ENCODE measurements at regions not wholly inside any gene's neighbourhood (a gene's known extent, or its start where the extent isn't known, plus 50 kb on each side); places are given as distances from the start of the nearest gene placed in this dataset.
"Not testable (repeated sequence)": the region's sequence is repeated elsewhere in the genome, so short reads cannot be mapped to it uniquely, and the experiment has no call there.

DNA sequence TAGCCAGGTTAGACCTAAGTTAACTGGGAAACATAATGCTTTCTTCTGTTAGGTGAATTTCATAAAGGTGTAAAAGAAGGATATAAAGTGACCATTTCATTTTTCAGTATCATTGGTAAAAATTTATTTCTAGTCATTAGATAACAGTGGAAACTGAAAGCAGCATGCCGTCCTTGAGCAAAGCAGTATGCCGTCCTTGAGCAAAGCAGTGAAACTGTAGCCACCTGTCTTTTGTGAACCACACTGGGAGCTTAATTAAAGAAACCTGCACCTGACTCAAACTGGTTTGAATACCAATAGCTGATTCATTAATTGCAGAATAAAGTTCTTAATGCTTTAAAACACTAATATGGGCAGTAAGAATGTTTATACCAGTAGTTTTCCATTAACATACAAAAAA, 281.5 kb upstream of the OR4C13 start:
- H3K27me3 Mint-ChIP-seq (ENCODE audit: low read depth); ATAC-seq; CTCF ChIA-PET; DNase-seq (ENCODE audit: low spot score); H3K27ac Mint-ChIP-seq; H3K4me1 Mint-ChIP-seq; H3K4me3 Mint-ChIP-seq: not testable (repeated sequence)
- peaks cover 71% of the 10 kb centered on the region for H3K36me3 Mint-ChIP-seq
- POLR2A ChIA-PET = interaction anchor here (0.6 kb wide), 1 partner anchor 378 kb away, joined by 3 read pairs; no protein-coding TSS in a partner anchor
- H3K9me3 Mint-ChIP-seq = peaks cover 83% of the 10 kb centered on the region

DNA sequence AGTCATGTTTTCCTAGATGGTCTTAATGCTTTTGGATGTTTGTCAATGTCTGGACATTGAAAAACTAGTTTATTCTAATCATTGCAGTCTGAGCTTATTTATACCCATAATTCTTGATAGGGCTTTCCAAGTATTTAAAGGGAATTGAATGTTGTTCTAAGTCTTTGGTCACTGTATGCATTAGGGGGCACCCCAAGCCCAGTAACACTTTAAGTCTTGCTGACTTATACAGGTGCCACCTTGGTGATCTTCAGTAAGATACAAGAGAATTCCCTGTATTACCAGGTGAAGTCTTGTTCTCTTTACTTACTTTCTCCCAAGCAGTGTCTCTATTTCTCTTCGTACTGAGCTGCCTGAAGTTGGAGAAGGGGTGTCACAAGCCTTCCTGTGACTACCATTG, 250.1 kb upstream of the OR4C13 start:
- H3K4me3 Mint-ChIP-seq; POLR2A ChIA-PET; CTCF ChIA-PET; H3K27me3 Mint-ChIP-seq (ENCODE audit: low read depth); H3K4me1 Mint-ChIP-seq; H3K27ac Mint-ChIP-seq; DNase-seq (ENCODE audit: low spot score); ATAC-seq: not testable (repeated sequence)
- Mint-ChIP-seq H3K36me3 (peaks cover 64% of the 10 kb centered on the region), H3K9me3 (peaks cover 77% of the 10 kb centered on the region)

DNA sequence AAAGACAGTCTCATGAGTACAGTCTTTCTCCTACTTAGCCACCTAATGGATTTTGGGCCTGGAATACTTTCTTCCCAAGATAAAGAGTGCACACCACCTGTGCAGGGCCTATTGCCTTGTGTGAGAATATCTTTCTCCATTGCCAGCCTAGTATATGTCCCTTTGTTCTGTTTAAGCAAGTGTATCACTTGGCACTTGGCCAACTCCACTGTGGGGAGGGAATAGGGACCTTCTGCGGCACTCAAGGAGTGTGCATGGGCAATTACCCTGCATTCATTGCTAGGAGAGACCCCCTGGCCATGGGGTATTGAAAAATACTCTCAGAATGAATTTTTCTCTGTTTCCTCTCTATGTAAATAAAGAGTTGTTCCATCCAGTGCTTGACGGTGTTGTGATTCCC, 201.7 kb upstream of the OR4C13 start:
- H3K4me1 Mint-ChIP-seq; H3K27me3 Mint-ChIP-seq (ENCODE audit: low read depth); DNase-seq (ENCODE audit: low spot score); CTCF ChIA-PET; ATAC-seq; POLR2A ChIA-PET; H3K27ac Mint-ChIP-seq; H3K4me3 Mint-ChIP-seq: not testable (repeated sequence)
- H3K9me3 Mint-ChIP-seq = peaks cover 73% of the 10 kb centered on the region
- H3K36me3 Mint-ChIP-seq = peaks cover 59% of the 10 kb centered on the region

DNA sequence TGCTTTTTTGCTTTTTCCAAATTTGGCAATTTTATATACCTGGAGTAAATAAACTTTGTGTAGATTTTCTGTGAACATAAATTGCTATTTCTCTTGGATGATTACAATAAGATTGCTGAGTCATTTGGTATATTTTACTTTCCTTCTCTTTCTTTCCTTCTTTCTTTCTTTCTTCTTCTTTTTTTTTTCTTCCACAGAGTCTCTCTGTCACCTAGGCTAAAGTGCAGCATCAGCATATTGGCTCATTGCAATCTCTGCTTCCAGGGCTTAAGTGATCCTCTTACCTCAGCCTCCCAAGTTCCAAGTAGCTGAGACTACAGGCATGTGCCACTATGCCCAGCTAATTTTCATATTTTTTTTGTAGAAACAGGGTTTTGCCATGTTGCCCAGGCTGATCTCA, 201.2 kb upstream of the OR4C13 start:
- peaks cover 59% of the 10 kb centered on the region for H3K36me3 Mint-ChIP-seq
- DNase-seq (ENCODE audit: low spot score); H3K27ac Mint-ChIP-seq; ATAC-seq; CTCF ChIA-PET; H3K4me1 Mint-ChIP-seq; POLR2A ChIA-PET; H3K27me3 Mint-ChIP-seq (ENCODE audit: low read depth); H3K4me3 Mint-ChIP-seq: not testable (repeated sequence)
- H3K9me3 Mint-ChIP-seq = peaks cover 73% of the 10 kb centered on the region

DNA sequence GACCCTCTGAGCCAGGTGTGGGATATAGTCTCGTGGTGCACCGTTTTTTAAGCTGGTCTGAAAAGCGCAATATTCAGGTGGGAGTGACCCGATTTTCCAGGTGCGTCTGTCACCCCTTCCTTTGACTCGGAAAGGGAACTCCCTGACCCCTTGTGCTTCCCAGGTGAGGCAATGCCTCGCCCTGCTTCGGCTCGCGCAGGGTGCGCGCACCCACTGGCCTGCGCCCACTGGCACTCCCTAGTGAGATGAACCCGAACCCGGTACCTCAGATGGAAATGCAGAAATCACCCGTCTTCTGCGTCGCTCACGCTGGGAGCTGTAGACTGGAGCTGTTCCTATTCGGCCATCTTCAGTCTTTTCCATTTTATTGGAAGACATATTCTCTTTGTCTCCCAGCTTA, 171.4 kb upstream of the OR4C13 start:
- Mint-ChIP-seq H3K9me3 (peaks cover 30% of the 10 kb centered on the region), H3K36me3 (peaks cover 28% of the 10 kb centered on the region)
- H3K27ac Mint-ChIP-seq; POLR2A ChIA-PET; DNase-seq (ENCODE audit: low spot score); H3K27me3 Mint-ChIP-seq (ENCODE audit: low read depth); ATAC-seq; H3K4me3 Mint-ChIP-seq; CTCF ChIA-PET; H3K4me1 Mint-ChIP-seq: not testable (repeated sequence)

DNA sequence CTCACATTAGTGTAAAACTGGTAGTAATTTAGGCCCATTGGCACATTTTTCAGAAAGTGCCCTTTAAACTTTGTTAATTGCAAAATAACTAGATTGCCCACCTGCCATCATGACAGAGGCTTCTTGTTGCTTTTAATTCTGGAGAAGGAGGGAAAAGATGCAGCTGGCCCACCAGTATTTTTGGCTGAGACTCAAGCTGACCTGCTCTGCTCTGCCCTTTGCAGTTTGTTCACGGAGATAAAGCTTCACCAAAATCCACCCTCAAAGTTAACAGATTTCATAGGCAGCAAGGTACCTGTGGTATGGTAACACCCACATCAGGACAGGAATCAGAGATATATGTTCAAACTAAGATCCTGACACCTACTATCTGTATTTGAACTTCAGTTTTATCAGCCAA, 170.2 kb upstream of the OR4C13 start:
- H3K27me3 Mint-ChIP-seq (ENCODE audit: low read depth); CTCF ChIA-PET; DNase-seq (ENCODE audit: low spot score); ATAC-seq; POLR2A ChIA-PET; H3K4me3 Mint-ChIP-seq; H3K27ac Mint-ChIP-seq; H3K4me1 Mint-ChIP-seq: not testable (repeated sequence)
- Mint-ChIP-seq H3K9me3 (peaks cover 36% of the 10 kb centered on the region), H3K36me3 (peaks cover 33% of the 10 kb centered on the region)

DNA sequence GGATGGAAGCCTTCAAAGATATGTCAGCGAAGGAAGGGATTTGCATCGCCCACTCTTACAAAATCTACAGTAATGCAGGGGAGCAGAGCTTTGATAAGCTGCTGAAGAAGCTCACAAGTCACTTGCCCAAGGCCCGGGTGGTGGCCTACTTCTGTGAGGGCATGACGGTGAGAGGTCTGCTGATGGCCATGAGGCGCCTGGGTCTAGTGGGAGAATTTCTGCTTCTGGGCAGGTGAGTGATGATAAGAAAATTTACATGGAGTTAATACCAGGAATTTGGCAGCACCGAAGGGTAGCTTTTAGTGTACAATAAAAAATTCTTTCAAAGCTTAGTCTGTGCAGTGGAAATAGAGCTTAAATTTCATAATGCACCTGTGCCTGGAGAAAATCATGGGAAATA, 168.3 kb upstream of the OR4C13 start:
- CTCF ChIA-PET; ATAC-seq; DNase-seq (ENCODE audit: low spot score); H3K27me3 Mint-ChIP-seq (ENCODE audit: low read depth); H3K27ac Mint-ChIP-seq; H3K4me1 Mint-ChIP-seq; POLR2A ChIA-PET; H3K4me3 Mint-ChIP-seq: not testable (repeated sequence)
- Mint-ChIP-seq H3K9me3 (peaks cover 48% of the 10 kb centered on the region), H3K36me3 (peaks cover 40% of the 10 kb centered on the region)

DNA sequence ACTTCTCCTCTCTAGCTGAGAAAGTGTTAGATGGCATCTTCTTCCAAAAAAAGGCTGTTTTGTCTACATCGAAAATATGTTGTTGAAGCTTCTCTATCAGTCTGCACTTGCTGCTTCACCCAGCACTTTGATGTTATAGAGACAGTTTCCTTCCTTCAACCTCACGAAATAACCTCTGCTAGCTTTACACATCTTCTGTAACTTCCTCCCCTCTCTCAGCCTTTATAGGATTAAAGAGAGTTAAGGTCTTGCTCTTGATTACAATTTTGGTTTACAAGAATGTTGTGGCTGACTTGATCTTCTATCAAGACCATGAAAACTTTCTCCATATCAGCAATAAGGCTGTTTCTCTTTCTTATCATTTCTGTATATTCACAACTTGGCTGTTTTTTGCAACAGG, 162.4 kb upstream of the OR4C13 start:
- H3K27ac Mint-ChIP-seq; ATAC-seq; DNase-seq (ENCODE audit: low spot score); H3K27me3 Mint-ChIP-seq (ENCODE audit: low read depth); CTCF ChIA-PET; H3K4me1 Mint-ChIP-seq; H3K4me3 Mint-ChIP-seq; POLR2A ChIA-PET: not testable (repeated sequence)
- Mint-ChIP-seq H3K36me3 (peaks cover 43% of the 10 kb centered on the region), H3K9me3 (peaks cover 50% of the 10 kb centered on the region)

DNA sequence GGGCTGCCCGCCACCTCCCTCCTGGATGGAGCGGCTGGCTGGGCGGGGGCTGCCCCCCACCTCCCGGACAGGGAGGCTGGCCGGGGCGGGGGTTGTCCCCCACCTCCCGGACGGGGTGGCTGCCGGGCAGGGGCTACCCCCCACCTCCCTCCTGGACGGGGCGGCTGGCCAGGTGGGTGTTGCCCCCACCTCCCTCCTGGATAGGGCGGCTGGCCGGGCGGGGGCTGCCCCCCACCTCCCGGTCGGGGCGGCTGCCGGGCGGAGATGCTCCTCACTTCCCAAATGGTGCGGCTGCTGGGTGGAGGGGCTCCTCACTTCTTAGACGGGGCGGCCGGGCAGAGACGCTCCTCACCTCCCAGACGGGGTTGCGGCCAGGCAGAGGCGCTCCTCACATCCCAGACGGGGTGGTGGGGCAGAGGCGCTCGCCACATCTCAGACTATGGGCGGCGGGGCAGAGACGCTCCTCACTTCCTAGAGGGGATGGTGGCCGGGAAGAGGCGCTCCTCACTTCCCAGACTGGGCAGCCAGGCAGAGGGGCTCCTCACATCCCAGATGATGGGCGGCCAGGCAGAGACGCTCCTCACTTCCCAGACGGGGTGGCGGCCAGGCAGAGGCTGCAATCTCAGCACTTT, 153.9 kb upstream of the OR4C13 start:
- ATAC-seq; CTCF ChIA-PET; H3K27me3 Mint-ChIP-seq (ENCODE audit: low read depth); H3K4me3 Mint-ChIP-seq; DNase-seq (ENCODE audit: low spot score); H3K4me1 Mint-ChIP-seq; POLR2A ChIA-PET; H3K27ac Mint-ChIP-seq: not testable (repeated sequence)
- H3K36me3 Mint-ChIP-seq = peaks cover 33% of the 10 kb centered on the region
- H3K9me3 Mint-ChIP-seq = peaks cover 36% of the 10 kb centered on the region

DNA sequence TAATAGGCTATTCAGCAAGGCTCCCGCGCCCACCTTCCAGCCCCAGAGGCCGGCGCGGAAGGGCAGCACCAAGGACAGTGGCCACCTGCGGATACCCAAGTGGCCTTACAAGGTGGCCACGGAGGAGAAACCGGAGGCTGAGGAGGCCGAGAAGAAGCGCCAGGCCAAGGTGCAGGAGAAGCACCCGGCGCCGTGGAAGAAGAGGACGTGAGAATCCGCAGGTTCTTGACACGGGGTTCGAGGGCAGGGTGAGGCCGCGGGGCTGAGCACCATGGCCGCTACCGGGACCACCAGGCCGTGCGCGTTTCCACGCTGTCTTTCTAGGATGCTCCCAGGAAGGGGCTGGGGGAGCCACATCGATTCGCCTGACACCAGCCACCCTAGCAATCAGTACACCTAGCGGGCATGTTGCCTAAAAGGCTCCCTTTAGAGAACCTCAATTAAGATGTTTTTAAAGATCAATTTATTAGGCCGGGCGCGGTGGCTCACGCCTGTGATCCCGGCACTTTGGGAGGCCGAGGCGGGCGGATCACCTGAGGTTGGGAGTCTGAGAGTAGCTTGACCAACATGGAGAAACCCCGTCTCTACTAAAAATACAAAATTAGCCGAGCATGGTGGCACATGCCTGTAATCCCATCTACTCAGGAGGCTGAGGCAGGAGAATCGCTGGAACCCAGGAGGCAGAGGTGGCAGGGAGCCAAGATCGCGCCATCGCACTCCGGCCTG, 134.3 kb upstream of the OR4C13 start:
- POLR2A ChIA-PET; H3K27ac Mint-ChIP-seq; H3K4me1 Mint-ChIP-seq; DNase-seq (ENCODE audit: low spot score); H3K27me3 Mint-ChIP-seq (ENCODE audit: low read depth); CTCF ChIA-PET; ATAC-seq; H3K4me3 Mint-ChIP-seq: not testable (repeated sequence)
- H3K36me3 Mint-ChIP-seq = peaks cover 45% of the 10 kb centered on the region
- H3K9me3 Mint-ChIP-seq = peaks cover 66% of the 10 kb centered on the region

DNA sequence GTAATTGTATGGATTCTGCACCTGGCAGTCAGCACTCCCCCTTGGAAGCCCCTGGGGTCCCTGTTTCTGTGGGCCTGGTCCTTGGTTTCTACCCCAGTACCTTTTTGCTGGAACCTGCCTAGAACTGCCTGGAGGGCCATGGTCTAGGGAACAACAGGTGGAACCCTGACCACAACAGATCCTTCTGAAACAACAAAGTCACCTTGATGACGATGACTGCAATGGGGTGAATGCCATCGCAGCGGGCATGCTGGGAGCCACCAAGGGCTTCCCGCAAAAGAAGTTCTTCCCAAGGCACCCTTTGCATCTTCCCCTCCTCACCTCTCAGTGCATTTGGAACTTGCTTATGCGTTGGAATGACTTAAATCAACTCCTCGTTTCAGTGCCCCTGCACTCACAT, 129.0 kb upstream of the OR4C13 start:
- peaks cover 50% of the 10 kb centered on the region for H3K36me3 Mint-ChIP-seq
- not testable (repeated sequence) for H3K4me1 Mint-ChIP-seq

DNA sequence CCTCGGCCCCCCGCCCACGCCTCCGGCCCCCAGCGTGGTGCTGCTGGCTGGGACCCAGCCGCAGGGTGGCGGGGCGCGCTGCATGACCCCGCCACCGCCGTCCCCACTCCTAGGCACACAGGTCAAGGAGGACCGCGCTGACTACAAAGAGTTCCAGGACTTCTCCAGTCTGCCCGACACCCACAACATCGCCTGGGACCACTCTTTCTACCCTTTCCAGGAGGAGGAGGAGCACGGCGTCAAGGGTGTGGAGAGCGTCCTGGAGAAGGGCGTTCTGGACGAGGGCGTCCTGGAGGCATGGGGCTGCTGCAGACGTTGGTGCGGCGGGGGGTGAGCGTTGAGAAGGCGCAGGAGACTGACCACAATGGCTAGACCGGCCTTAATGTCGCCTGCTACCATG, 101.7 kb upstream of the OR4C13 start:
- ATAC-seq; H3K27me3 Mint-ChIP-seq (ENCODE audit: low read depth); POLR2A ChIA-PET; H3K4me1 Mint-ChIP-seq; H3K27ac Mint-ChIP-seq; CTCF ChIA-PET; H3K4me3 Mint-ChIP-seq; DNase-seq (ENCODE audit: low spot score): not testable (repeated sequence)
- H3K36me3 Mint-ChIP-seq = peaks cover 42% of the 10 kb centered on the region
- H3K9me3 Mint-ChIP-seq = peaks cover 38% of the 10 kb centered on the region

More for the DNA sequence above, 129.0 kb upstream of the OR4C13 start:
- peaks cover 76% of the 10 kb centered on the region for H3K9me3 Mint-ChIP-seq
- POLR2A ChIA-PET; CTCF ChIA-PET; ATAC-seq; H3K27ac Mint-ChIP-seq; H3K4me3 Mint-ChIP-seq; H3K27me3 Mint-ChIP-seq (ENCODE audit: low read depth); DNase-seq (ENCODE audit: low spot score): not testable (repeated sequence)
